ENCODE measurements at regions not wholly inside any gene's neighbourhood (a gene's known extent, or its start where the extent isn't known, plus 50 kb on each side); places are given as distances from the start of the nearest gene placed in this dataset.

GRCh38 chr4:57446266-57446665 lies 336.1 kb upstream of the IGFBP7 start:
- FAIRE-seq (no peak), DNase-seq (ENCODE audit: insufficient read length, low spot score) (no peak)

- no peak for FAIRE-seq
- DNase-seq (ENCODE audit: insufficient read length, low spot score) = no peak
These were observed 335.5 kb upstream of the IGFBP7 start for GRCh38 chr4:57445686-57446085.

- DNase-seq (ENCODE audit: insufficient read length, low spot score) (no peak), FAIRE-seq (no peak)
These were observed 334.5 kb upstream of the IGFBP7 start for GRCh38 chr4:57444671-57445070.

- FAIRE-seq = no peak
- no peak for DNase-seq (ENCODE audit: insufficient read length, low spot score)
These were observed 333.6 kb upstream of the IGFBP7 start for GRCh38 chr4:57443787-57444186.

- DNase-seq (ENCODE audit: insufficient read length, low spot score) = no peak
These were observed 333.1 kb upstream of the IGFBP7 start for GRCh38 chr4:57443308-57443707.

GRCh38 chr4:57442831-57443291 lies 332.7 kb upstream of the IGFBP7 start:
- no peak for FAIRE-seq
- DNase-seq (ENCODE audit: insufficient read length, low spot score) = no peak

More at GRCh38 chr4:57443308-57443707, 333.1 kb upstream of the IGFBP7 start:
- no peak for FAIRE-seq

- DNase-seq (ENCODE audit: insufficient read length, low spot score) = no peak
- no peak for FAIRE-seq
These were observed 332.1 kb upstream of the IGFBP7 start for GRCh38 chr4:57442241-57442640.

GRCh38 chr4:57437649-57438048 lies 327.5 kb upstream of the IGFBP7 start:
- no peak for FAIRE-seq
- no peak for DNase-seq (ENCODE audit: insufficient read length, low spot score)

GRCh38 chr4:57435300-57435699 lies 325.1 kb upstream of the IGFBP7 start:
- FAIRE-seq (no peak), DNase-seq (ENCODE audit: insufficient read length, low spot score) (no peak)

GRCh38 chr4:57430726-57431125 lies 320.5 kb upstream of the IGFBP7 start:
- FAIRE-seq (no peak), DNase-seq (ENCODE audit: insufficient read length, low spot score) (no peak)

- FAIRE-seq (no peak), DNase-seq (ENCODE audit: insufficient read length, low spot score) (peak; percentile 24)
These were observed 316.7 kb upstream of the IGFBP7 start for GRCh38 chr4:57426779-57427395.

GRCh38 chr4:57425610-57426009 lies 315.4 kb upstream of the IGFBP7 start:
- DNase-seq (ENCODE audit: insufficient read length, low spot score) (no peak), FAIRE-seq (no peak)

- no peak for FAIRE-seq
- no peak for DNase-seq (ENCODE audit: insufficient read length, low spot score)
These were observed 314.2 kb upstream of the IGFBP7 start for GRCh38 chr4:57424232-57424897.

GRCh38 chr4:57418133-57418532 lies 307.9 kb upstream of the IGFBP7 start:
- FAIRE-seq = no peak
- no peak for DNase-seq (ENCODE audit: insufficient read length, low spot score)

- no peak for FAIRE-seq
- DNase-seq (ENCODE audit: insufficient read length, low spot score) = no peak
These were observed 302.3 kb upstream of the IGFBP7 start for GRCh38 chr4:57412259-57413054.

GRCh38 chr4:57410331-57411052 lies 300.3 kb upstream of the IGFBP7 start:
- FAIRE-seq (no peak), DNase-seq (ENCODE audit: insufficient read length, low spot score) (no peak)

- FAIRE-seq = no peak
- no peak for DNase-seq (ENCODE audit: insufficient read length, low spot score)
These were observed 295.2 kb upstream of the IGFBP7 start for GRCh38 chr4:57405359-57405758.

- DNase-seq (ENCODE audit: insufficient read length, low spot score) (no peak), FAIRE-seq (no peak)
These were observed 294.3 kb upstream of the IGFBP7 start for GRCh38 chr4:57404483-57404882.

GRCh38 chr4:57403591-57403990 lies 293.4 kb upstream of the IGFBP7 start:
- no peak for FAIRE-seq
- no peak for DNase-seq (ENCODE audit: insufficient read length, low spot score)

- FAIRE-seq (no peak), DNase-seq (ENCODE audit: insufficient read length, low spot score) (no peak)
These were observed 291.4 kb upstream of the IGFBP7 start for GRCh38 chr4:57401586-57401985.

GRCh38 chr4:57378766-57379165 lies 268.6 kb upstream of the IGFBP7 start:
- DNase-seq (ENCODE audit: insufficient read length, low spot score) (no peak), FAIRE-seq (no peak)

Measured in GM19239 (cell line).